LNCAP (cell line): ENCODE measurements at regions not wholly inside any gene's neighbourhood (a gene's known extent, or its start where the extent isn't known, plus 50 kb on each side); places are given as distances from the start of the nearest gene placed in this dataset.

Experiments
- CTCF ChIP-seq: fragments of 450-650 bp; IDR thresholded peaks from 2 replicates; pipeline ENCODE4 v1.5.1; 2017; ENCODE audit warnings: mild to moderate bottlenecking

DNA sequence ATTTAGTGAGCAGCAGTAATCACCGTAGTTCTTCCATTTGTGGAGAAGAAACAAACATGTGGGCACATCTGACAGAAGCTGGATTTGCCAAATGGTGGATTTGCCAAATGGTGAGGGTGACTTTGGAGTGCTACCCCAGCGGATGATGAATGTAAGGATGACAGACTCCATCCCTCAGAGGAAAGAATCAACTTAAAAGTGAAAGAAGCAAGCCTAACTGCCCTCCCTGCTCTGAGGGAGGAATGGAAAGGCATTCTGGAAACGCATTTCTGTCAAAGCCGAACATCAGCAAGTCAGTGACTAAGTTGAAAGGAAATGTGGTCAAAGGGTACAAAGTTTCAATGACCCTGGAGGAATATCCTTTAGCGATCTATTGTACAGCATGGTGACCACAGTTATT lies 143.5 kb downstream of the GPBP1 start:
- no peak for TF ChIP-seq CTCF

DNA sequence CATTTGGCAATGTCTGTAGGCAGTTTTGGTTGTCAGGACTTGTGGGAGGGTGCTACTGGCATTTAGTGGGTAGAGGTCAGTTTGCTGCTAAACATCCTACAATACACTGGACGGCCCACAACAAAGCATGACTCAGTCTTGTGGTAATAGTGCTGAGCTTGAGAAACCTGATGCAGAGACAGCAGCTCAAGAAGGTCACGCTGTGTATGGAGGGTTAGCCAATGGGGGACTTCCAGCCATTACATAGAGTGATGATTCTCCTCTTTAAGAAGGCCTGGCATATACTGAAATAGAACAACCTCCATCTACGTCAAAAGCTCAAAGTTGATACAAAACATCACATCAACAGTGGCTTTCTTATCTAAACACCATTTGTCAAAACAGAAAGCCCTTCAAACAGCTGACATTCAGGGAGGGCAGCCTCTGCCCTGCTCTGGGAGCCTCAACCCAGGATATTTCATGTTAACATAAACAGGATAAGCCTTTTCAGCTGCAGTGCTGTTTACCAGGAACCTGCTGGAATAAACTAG lies 143.0 kb downstream of the GPBP1 start:
- no peak for TF ChIP-seq CTCF

- no peak for TF ChIP-seq CTCF
These were observed 142.1 kb downstream of the GPBP1 start for GRCh38 chr5:57315941-57316340.
